ACC112 (cell line): ENCODE measurements at regions not wholly inside any gene's neighbourhood (a gene's known extent, or its start where the extent isn't known, plus 50 kb on each side); places are given as distances from the start of the nearest gene placed in this dataset.
"Not testable (repeated sequence)": the region's sequence is repeated elsewhere in the genome, so short reads cannot be mapped to it uniquely, and the experiment has no call there.

Experiments
- H2AFZ ChIP-seq: fragments of 200-600 bp; sonication (generic); one replicate; pipeline ENCODE4 v1.6.0; 2017; ENCODE audit warnings: antibody characterized with exemption, low read length; ENCODE audit not compliant: unreplicated experiment
- H3K27ac ChIP-seq: fragments of 200-600 bp; sonication (generic); 2 replicates; pipeline ENCODE4 v1.5.1; 2014; ENCODE audit warnings: low read depth, mild to moderate bottlenecking, antibody characterized with exemption, low read length, moderate library complexity
- H3K27me3 ChIP-seq: fragments of 200-600 bp; sonication (generic); 2 replicates; pipeline ENCODE4 v1.6.1; 2014; ENCODE audit warnings: mild to moderate bottlenecking, antibody characterized with exemption, low read length, moderate library complexity, mixed read lengths; ENCODE audit not compliant: insufficient read depth
- H3K36me3 ChIP-seq: fragments of 200-600 bp; sonication (generic); 2 replicates; pipeline ENCODE4 v1.6.1; 2016; ENCODE audit warnings: mild to moderate bottlenecking, antibody characterized with exemption, low read length, moderate library complexity, mixed read lengths; ENCODE audit not compliant: insufficient read depth
- H3K4me1 ChIP-seq: fragments of 200-600 bp; sonication (generic); one replicate; pipeline ENCODE4 v1.6.1; 2016; ENCODE audit warnings: low read length, mixed read lengths; ENCODE audit not compliant: insufficient read depth, unreplicated experiment, control insufficient read depth
- H3K4me3 ChIP-seq: fragments of 200-600 bp; sonication (generic); 2 replicates; pipeline ENCODE4 v1.5.1; 2014; ENCODE audit warnings: mild to moderate bottlenecking, low read depth, low read length
- H3K79me2 ChIP-seq: fragments of 200-600 bp; sonication (generic); one replicate; pipeline ENCODE4 v1.6.0; 2016; ENCODE audit warnings: low read length; ENCODE audit not compliant: control insufficient read depth, unreplicated experiment, insufficient read depth

GRCh38 chr5:102106599-102106998, 189.5 kb downstream of the SLCO4C1 start:
- Histone ChIP-seq H3K4me3 (no peak overlapping the region), H3K27ac (no peak overlapping the region), H3K36me3 (no peaks in the 10 kb centered on the region), H3K4me1 (no peaks in the 10 kb centered on the region), H3K79me2 (no peaks in the 10 kb centered on the region), H2AFZ (no peak overlapping the region), H3K27me3 (no peaks in the 10 kb centered on the region)

GRCh38 chr5:102099766-102100331, 196.2 kb downstream of the SLCO4C1 start:
- no peak overlapping the region for H3K27ac ChIP-seq
- no peaks in the 10 kb centered on the region for H3K36me3 ChIP-seq
- H3K4me3 ChIP-seq, result no peak overlapping the region
- no peaks in the 10 kb centered on the region for H3K4me1 ChIP-seq
- no peaks in the 10 kb centered on the region for H3K79me2 ChIP-seq
- no peak overlapping the region for H2AFZ ChIP-seq
- no peaks in the 10 kb centered on the region for H3K27me3 ChIP-seq

GRCh38 chr5:102099083-102099482, 197.0 kb downstream of the SLCO4C1 start:
- H3K4me1 ChIP-seq, H3K27me3 ChIP-seq, H3K27ac ChIP-seq, H2AFZ ChIP-seq, H3K79me2 ChIP-seq, H3K4me3 ChIP-seq, H3K36me3 ChIP-seq: not testable (repeated sequence)

DNA sequence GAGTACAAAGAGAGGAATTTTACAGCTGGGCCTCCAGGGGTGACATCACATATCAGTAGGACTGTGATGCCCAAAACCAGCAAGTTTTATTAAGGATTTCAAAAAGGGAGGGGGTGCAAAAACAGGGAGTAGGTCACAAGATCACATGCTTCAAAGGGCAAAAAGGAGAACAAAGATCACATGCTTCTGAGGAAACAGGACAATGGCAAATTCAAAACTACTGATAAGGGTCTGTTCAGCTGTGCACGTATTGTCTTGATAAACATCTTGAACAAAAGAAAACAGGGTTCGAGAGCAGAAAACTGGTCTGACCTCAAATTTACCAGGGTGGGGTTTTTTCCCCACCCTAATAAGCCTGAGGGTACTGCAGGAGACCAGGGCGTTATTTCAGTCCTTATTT, 197.5 kb downstream of the SLCO4C1 start:
- not testable (repeated sequence) for H2AFZ ChIP-seq, H3K4me3 ChIP-seq, H3K36me3 ChIP-seq

DNA sequence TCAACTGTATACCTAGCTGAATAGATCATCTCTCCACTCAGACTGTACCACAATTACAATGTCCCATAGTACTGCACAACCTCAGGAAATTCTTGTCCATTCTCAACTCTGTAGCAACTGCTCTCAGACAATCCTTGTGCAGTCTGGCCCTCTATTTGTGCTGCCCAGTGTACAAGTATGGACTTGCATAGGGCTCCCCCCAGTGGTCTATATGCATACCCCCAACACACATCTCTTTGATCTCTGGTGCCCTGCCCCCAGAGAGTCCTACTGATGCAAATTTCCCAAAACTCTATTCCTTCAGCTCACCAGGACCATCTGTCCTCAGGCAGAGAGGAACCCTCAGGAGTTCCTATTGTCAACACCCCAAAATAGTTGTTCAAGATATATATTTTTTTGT, 205.3 kb downstream of the SLCO4C1 start:
- H3K27ac ChIP-seq, result no peak overlapping the region
- H2AFZ ChIP-seq, result no peak overlapping the region
- H3K27me3 ChIP-seq, result no peaks in the 10 kb centered on the region
- no peaks in the 10 kb centered on the region for H3K79me2 ChIP-seq
- no peak overlapping the region for H3K4me3 ChIP-seq
- H3K4me1 ChIP-seq, result no peaks in the 10 kb centered on the region
- no peaks in the 10 kb centered on the region for H3K36me3 ChIP-seq

More for the DNA sequence above, 197.5 kb downstream of the SLCO4C1 start:
- H3K27ac ChIP-seq, H3K79me2 ChIP-seq, H3K27me3 ChIP-seq, H3K4me1 ChIP-seq: not testable (repeated sequence)

DNA sequence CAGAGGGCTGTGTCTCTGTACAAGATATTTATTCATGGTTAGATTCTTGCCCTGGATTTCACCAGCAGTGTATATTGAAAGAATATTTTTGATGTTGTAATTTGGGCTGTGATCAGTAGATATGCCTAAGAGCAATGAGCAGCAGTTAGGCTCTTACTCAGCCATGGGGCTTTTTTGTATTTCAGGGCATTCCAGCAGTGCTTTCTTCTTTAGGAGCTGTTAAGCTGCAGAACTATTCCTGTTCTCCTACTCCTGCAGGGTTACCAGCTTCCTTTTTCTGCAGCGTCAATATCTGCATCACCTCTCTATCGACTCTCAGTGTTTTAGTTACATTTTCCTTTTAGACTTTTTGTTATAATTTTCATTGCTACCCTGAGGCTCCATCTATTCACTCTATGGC, 206.2 kb downstream of the SLCO4C1 start:
- Histone ChIP-seq H3K27me3 (no peaks in the 10 kb centered on the region), H3K36me3 (no peaks in the 10 kb centered on the region), H3K79me2 (no peaks in the 10 kb centered on the region), H2AFZ (no peak overlapping the region), H3K27ac (no peak overlapping the region), H3K4me3 (no peak overlapping the region), H3K4me1 (no peaks in the 10 kb centered on the region)

DNA sequence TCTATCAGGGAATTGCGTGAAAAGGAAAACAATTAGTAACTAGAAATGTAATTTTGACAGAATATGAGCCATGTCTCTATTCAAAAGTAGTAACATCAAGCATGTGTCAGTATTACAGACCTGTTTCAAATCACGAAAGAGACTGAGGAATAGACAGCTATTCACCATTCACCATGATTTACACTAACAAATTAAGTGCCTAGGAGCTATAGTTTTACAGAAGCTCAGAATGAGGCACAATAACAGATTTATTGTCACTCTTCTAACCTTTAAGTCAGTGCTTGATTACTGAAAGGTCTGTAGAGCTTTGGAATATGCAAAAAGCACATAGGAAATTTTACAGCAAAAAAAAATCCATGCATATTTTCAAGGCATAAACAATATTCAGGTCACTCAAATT, 208.2 kb downstream of the SLCO4C1 start:
- no peaks in the 10 kb centered on the region for H3K79me2 ChIP-seq
- no peak overlapping the region for H3K27ac ChIP-seq
- H2AFZ ChIP-seq, result no peak overlapping the region
- H3K4me1 ChIP-seq, result no peaks in the 10 kb centered on the region
- H3K27me3 ChIP-seq, result no peaks in the 10 kb centered on the region
- H3K4me3 ChIP-seq, result no peak overlapping the region
- H3K36me3 ChIP-seq, result no peaks in the 10 kb centered on the region

DNA sequence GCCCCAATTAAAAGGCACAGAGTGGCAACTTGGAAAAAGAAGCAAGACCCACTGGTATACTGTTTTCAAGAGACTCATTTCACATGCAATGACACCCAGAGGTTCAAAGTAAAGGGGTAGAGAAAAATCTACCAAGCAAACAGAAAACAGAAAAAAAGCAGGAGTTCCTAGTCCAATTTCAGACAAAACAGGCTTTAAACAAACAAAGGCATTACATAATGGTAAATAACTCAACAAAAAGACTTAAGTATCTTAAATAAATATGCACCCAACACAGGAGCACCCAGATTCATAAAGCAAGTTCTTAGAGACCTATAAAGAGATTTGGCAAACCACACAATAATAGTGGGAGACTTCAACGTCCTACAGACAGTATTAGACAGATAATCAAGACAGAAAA, 215.8 kb downstream of the SLCO4C1 start:
- Histone ChIP-seq H2AFZ (no peak overlapping the region), H3K4me1 (no peaks in the 10 kb centered on the region), H3K27ac (no peak overlapping the region), H3K27me3 (no peaks in the 10 kb centered on the region), H3K79me2 (no peaks in the 10 kb centered on the region), H3K4me3 (no peak overlapping the region), H3K36me3 (no peaks in the 10 kb centered on the region)

DNA sequence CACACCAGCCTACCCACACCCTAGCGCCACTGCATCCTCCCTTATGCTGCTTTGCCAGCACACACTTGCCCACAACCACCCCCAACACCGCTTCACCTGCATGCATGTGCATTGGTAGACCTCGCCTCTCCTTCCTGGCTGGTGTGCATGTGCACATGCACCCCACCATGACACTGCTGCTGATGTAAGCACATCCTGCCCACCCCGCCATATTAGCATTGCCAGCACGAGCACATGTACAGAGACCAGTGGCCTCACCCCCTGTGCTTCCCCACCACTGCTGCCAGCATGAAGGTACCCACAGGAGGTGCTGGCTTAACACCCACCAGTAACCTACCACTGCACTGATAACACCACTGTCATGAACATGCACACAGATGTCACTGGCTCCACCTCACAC, 218.2 kb downstream of the SLCO4C1 start:
- no peaks in the 10 kb centered on the region for H3K79me2 ChIP-seq
- H3K4me1 ChIP-seq, result no peaks in the 10 kb centered on the region
- H2AFZ ChIP-seq, result no peak overlapping the region
- H3K36me3 ChIP-seq, result no peaks in the 10 kb centered on the region
- H3K4me3 ChIP-seq, result no peak overlapping the region
- H3K27ac ChIP-seq, result no peak overlapping the region
- no peaks in the 10 kb centered on the region for H3K27me3 ChIP-seq

- no peaks in the 10 kb centered on the region for H3K79me2 ChIP-seq
- H3K27ac ChIP-seq, result no peak overlapping the region
- no peaks in the 10 kb centered on the region for H3K36me3 ChIP-seq
- no peaks in the 10 kb centered on the region for H3K4me1 ChIP-seq
- no peak overlapping the region for H2AFZ ChIP-seq
- H3K27me3 ChIP-seq, result no peaks in the 10 kb centered on the region
- H3K4me3 ChIP-seq, result no peak overlapping the region
These were observed 226.1 kb downstream of the SLCO4C1 start for GRCh38 chr5:102069974-102070373.

GRCh38 chr5:102068870-102069269, 227.2 kb downstream of the SLCO4C1 start:
- Histone ChIP-seq H2AFZ (no peak overlapping the region), H3K27ac (no peak overlapping the region), H3K4me1 (no peaks in the 10 kb centered on the region), H3K4me3 (no peak overlapping the region), H3K79me2 (no peaks in the 10 kb centered on the region), H3K27me3 (no peaks in the 10 kb centered on the region), H3K36me3 (no peaks in the 10 kb centered on the region)
